H9 (cell line): ENCODE measurements at regions not wholly inside any gene's neighbourhood (a gene's known extent, or its start where the extent isn't known, plus 50 kb on each side); places are given as distances from the start of the nearest gene placed in this dataset.

Source experiments
- DNase-seq: peaks from one replicate; pipeline ENCODE4 v3.0.0-alpha.2; 2017
- H2AFZ ChIP-seq: one replicate; pipeline ENCODE4 v1.6.1; 2013; ENCODE audit warnings: mild to moderate bottlenecking, low read length, control low read depth, moderate library complexity
- H2AK5ac ChIP-seq: 2 replicates; pipeline ENCODE4 v1.6.1; 2013; ENCODE audit warnings: low read length, control low read depth, mixed read lengths; ENCODE audit not compliant: insufficient read length
- H2BK120ac ChIP-seq: one replicate; pipeline ENCODE4 v1.6.1; 2013; ENCODE audit warnings: low read depth, mild to moderate bottlenecking, low read length, control low read depth, inconsistent platforms; ENCODE audit not compliant: poor library complexity, severe bottlenecking
- H2BK12ac ChIP-seq: 2 replicates; pipeline ENCODE4 v1.6.1; 2013; ENCODE audit warnings: low read length, control low read depth, mixed read lengths, low read depth; ENCODE audit not compliant: insufficient read length
- H2BK15ac ChIP-seq: 2 replicates; pipeline ENCODE4 v1.6.1; 2013; ENCODE audit warnings: low read depth, low read length, control low read depth
- H2BK20ac ChIP-seq: one replicate; pipeline ENCODE4 v1.6.1; 2013; ENCODE audit warnings: low read depth, mild to moderate bottlenecking, low read length, control low read depth, inconsistent platforms; ENCODE audit not compliant: poor library complexity, severe bottlenecking
- H2BK5ac ChIP-seq: 2 replicates; pipeline ENCODE4 v1.6.1; 2013; ENCODE audit warnings: low read length, control low read depth, mixed read lengths; ENCODE audit not compliant: insufficient read length
- H3K14ac ChIP-seq: 2 replicates; pipeline ENCODE4 v1.6.1; 2013; ENCODE audit warnings: low read length, control low read depth; ENCODE audit not compliant: insufficient read depth
- H3K18ac ChIP-seq: 2 replicates; pipeline ENCODE4 v1.6.1; 2013; ENCODE audit warnings: low read depth, mild to moderate bottlenecking, mixed read lengths, low read length, control low read depth; ENCODE audit not compliant: insufficient read length
- H3K23ac ChIP-seq: 2 replicates; pipeline ENCODE4 v1.6.1; 2013; ENCODE audit warnings: low read length, control low read depth, mixed read lengths, low read depth; ENCODE audit not compliant: insufficient read length
- H3K23me2 ChIP-seq: 2 replicates; pipeline ENCODE4 v1.6.1; 2013; ENCODE audit warnings: low read depth, mild to moderate bottlenecking, mixed read lengths, low read length, control low read depth; ENCODE audit not compliant: insufficient read length, poor library complexity, severe bottlenecking
- H3K27ac ChIP-seq: 2 replicates; pipeline ENCODE4 v1.5.1; 2013; ENCODE audit warnings: low read length, control low read depth, mixed read lengths, low read depth; ENCODE audit not compliant: insufficient read length
- H3K27me3 ChIP-seq: 2 replicates; pipeline ENCODE4 v1.6.1; 2013; ENCODE audit warnings: low read length, control low read depth, inconsistent platforms; ENCODE audit not compliant: insufficient read depth
- H3K4ac ChIP-seq: 2 replicates; pipeline ENCODE4 v1.6.1; 2013; ENCODE audit warnings: low read depth, mild to moderate bottlenecking, control low read depth, inconsistent platforms, low read length, moderate library complexity
- H3K4me1 ChIP-seq: 2 replicates; pipeline ENCODE4 v1.6.1; 2013; ENCODE audit warnings: low read length, control low read depth, inconsistent platforms; ENCODE audit not compliant: insufficient read depth
- H3K4me2 ChIP-seq: 2 replicates; pipeline ENCODE4 v1.6.1; 2013; ENCODE audit warnings: low read length, control low read depth, mixed read lengths; ENCODE audit not compliant: insufficient read length, insufficient read depth
- H3K56ac ChIP-seq: 2 replicates; pipeline ENCODE4 v1.6.1; 2013; ENCODE audit warnings: low read depth, mild to moderate bottlenecking, mixed read lengths, low read length, control low read depth; ENCODE audit not compliant: insufficient read length
- H3K79me1 ChIP-seq: 2 replicates; pipeline ENCODE4 v1.6.1; 2013; ENCODE audit warnings: low read depth, mild to moderate bottlenecking, moderate library complexity, low read length, control low read depth, inconsistent platforms; ENCODE audit not compliant: insufficient read depth, poor library complexity, severe bottlenecking
- H3K79me2 ChIP-seq: 2 replicates; pipeline ENCODE4 v1.6.1; 2013; ENCODE audit warnings: low read length, control low read depth, inconsistent platforms; ENCODE audit not compliant: insufficient read depth
- H3K9ac ChIP-seq: 2 replicates; pipeline ENCODE4 v1.6.1; 2013; ENCODE audit warnings: low read length, control low read depth, mixed read lengths; ENCODE audit not compliant: insufficient read length; ENCODE audit errors: extremely low read depth
- H3K9me3 ChIP-seq: one replicate; pipeline ENCODE4 v1.6.1; 2013; ENCODE audit warnings: low read depth, low read length, inconsistent platforms; ENCODE audit not compliant: control insufficient read depth
- H3T11ph ChIP-seq: one replicate; pipeline ENCODE4 v1.6.1; 2013; ENCODE audit warnings: mild to moderate bottlenecking, low read length, control low read depth, inconsistent platforms
- H4K20me1 ChIP-seq: one replicate; pipeline ENCODE4 v1.6.1; 2013; ENCODE audit not compliant: control insufficient read depth, insufficient read length, insufficient read depth
- H4K5ac ChIP-seq: 2 replicates; pipeline ENCODE4 v1.6.1; 2013; ENCODE audit warnings: low read depth, mild to moderate bottlenecking, mixed read lengths, low read length, control low read depth; ENCODE audit not compliant: insufficient read length
- H4K8ac ChIP-seq: replicated peaks from 2 replicates; pipeline ENCODE4 v1.6.1; 2013; ENCODE audit warnings: low read length, control low read depth, mixed read lengths, low read depth; ENCODE audit not compliant: insufficient read length
- H4K91ac ChIP-seq: 2 replicates; pipeline ENCODE4 v1.6.1; 2013; ENCODE audit warnings: low read depth, mild to moderate bottlenecking, moderate library complexity, mixed read lengths, low read length, control low read depth; ENCODE audit not compliant: insufficient read length
- H3K27ac Mint-ChIP-seq, 3 experiments: 2 replicates in 2 of 3; 3 replicates in 1 of 3; pipeline ENCODE4 v1.8.0; 2020 to 2021; ENCODE audit warnings: mixed read lengths in 3 of 3, mild to moderate bottlenecking in 1 of 3, moderate library complexity in 1 of 3
- H3K27me3 Mint-ChIP-seq: 2 replicates; pipeline ENCODE4 v1.8.0; 2021; ENCODE audit warnings: low read depth, mild to moderate bottlenecking, moderate library complexity, mixed read lengths
- H3K36me3 Mint-ChIP-seq, 3 experiments: 2 replicates in 2 of 3; 3 replicates in 1 of 3; pipeline ENCODE4 v1.8.0; 2020 to 2021; ENCODE audit warnings: low read depth in 3 of 3, mixed read lengths in 3 of 3; ENCODE audit not compliant: insufficient read depth in 1 of 3
- H3K4me1 Mint-ChIP-seq, 2 experiments: 2 replicates each; pipeline ENCODE4 v1.8.0; 2020; ENCODE audit warnings: mixed read lengths in 2 of 2
- H3K4me3 Mint-ChIP-seq, 2 experiments: 2 replicates in 1 of 2; 3 replicates in 1 of 2; pipeline ENCODE4 v1.8.0; 2020 to 2021; ENCODE audit warnings: mild to moderate bottlenecking in 2 of 2, mixed read lengths in 2 of 2, moderate library complexity in 1 of 2
- H3K9me3 Mint-ChIP-seq, 2 experiments: 2 replicates in 1 of 2; 3 replicates in 1 of 2; pipeline ENCODE4 v1.8.0; 2020; ENCODE audit warnings: mild to moderate bottlenecking in 2 of 2, mixed read lengths in 2 of 2, moderate library complexity in 1 of 2
- CTCF ChIP-seq: fragments of 200-600 bp; sonication (generic); conservative IDR thresholded peaks from 3 replicates; pipeline ENCODE4 v1.8.0; 2021; ENCODE audit warnings: antibody characterized with exemption, mild to moderate bottlenecking
- WGBS: extraction: QIAGEN DNeasy Blood & Tissue Kit; methylation state at CpG from one replicate; pipeline ENCODE4 v1.1.7; 2013; ENCODE audit warnings: missing lambda C conversion rate, low lambda C conversion rate, mixed read lengths; ENCODE audit not compliant: insufficient read length; ENCODE audit errors: extremely low coverage; 5-methylcytosine and 5-hydroxymethylcytosine counted together

GRCh38 chr1:39098546-39099250 lies 72.5 kb downstream of the NDUFS5 start:
- no peaks in the 10 kb centered on the region for H3K79me1 ChIP-seq
- H3K4ac ChIP-seq: no peak overlapping the region
- H3K79me2 ChIP-seq: no peaks in the 10 kb centered on the region
- H3K9ac ChIP-seq: no peak overlapping the region
- H3K4me2 ChIP-seq: no peak overlapping the region
- Mint-ChIP-seq H3K9me3 (no peaks in the 10 kb centered on the region), H3K27ac (peak overlapping the region in 1 of 3 experiments; percentile 74; a peak in 1 of 7 replicates), H3K4me3 (peak overlapping the region in 1 of 2 experiments; percentile 54; a peak in 1 of 5 replicates), H3K4me1 (peaks cover 28% of the 10 kb centered on the region in 2 experiments), H3K27me3 (no peaks in the 10 kb centered on the region), H3K36me3 (no peaks in the 10 kb centered on the region)
- H3K9me3 ChIP-seq: no peaks in the 10 kb centered on the region
- no peak overlapping the region for H2BK5ac ChIP-seq
- no peak overlapping the region for H2BK20ac ChIP-seq
- TF ChIP-seq CTCF: peak; percentile 93
- H2BK12ac ChIP-seq: no peak overlapping the region
- no peak overlapping the region for H2AFZ ChIP-seq
- H4K5ac ChIP-seq: no peak overlapping the region
- H4K8ac ChIP-seq: no peak overlapping the region
- H4K20me1 ChIP-seq: no peaks in the 10 kb centered on the region
- peaks cover 4% of the 10 kb centered on the region; the same call in 1 of the 2 replicates for H3K4me1 ChIP-seq
- H2BK15ac ChIP-seq: no peak overlapping the region
- no peak overlapping the region for H3K23ac ChIP-seq
- no CpG with 5 or more reads among the region's 6 CpGs for WGBS
- no peak overlapping the region for H2BK120ac ChIP-seq
- no peaks in the 10 kb centered on the region for H3K23me2 ChIP-seq
- H3T11ph ChIP-seq: no peak overlapping the region
- no peak overlapping the region for H2AK5ac ChIP-seq
- H3K18ac ChIP-seq: peak overlapping the region; percentile 75
- H3K56ac ChIP-seq: no peak overlapping the region
- DNase-seq: peak; percentile 94
- H3K27ac ChIP-seq: no peak overlapping the region
- H3K27me3 ChIP-seq: no peaks in the 10 kb centered on the region
- no peak overlapping the region for H4K91ac ChIP-seq
- H3K14ac ChIP-seq: no peak overlapping the region; the same call in 1 of the 2 replicates
